GM23248 (cell line): ENCODE measurements at regions not wholly inside any gene's neighbourhood (a gene's known extent, or its start where the extent isn't known, plus 50 kb on each side); places are given as distances from the start of the nearest gene placed in this dataset.

Experiments used
- EZH2 ChIP-seq: fragments of 200-600 bp; sonication (generic); IDR thresholded peaks from 2 replicates; pipeline ENCODE4 v1.6.1; 2018; ENCODE audit warnings: antibody characterized with exemption, mild to moderate bottlenecking; ENCODE audit not compliant: insufficient read depth, poor library complexity, severe bottlenecking
- EZH2phosphoT487 ChIP-seq: fragments of 200-600 bp; sonication (generic); IDR thresholded peaks from 2 replicates; pipeline ENCODE4 v1.6.1; 2018; ENCODE audit warnings: antibody characterized with exemption, moderate library complexity, mild to moderate bottlenecking, low read depth; ENCODE audit not compliant: insufficient read depth

DNA sequence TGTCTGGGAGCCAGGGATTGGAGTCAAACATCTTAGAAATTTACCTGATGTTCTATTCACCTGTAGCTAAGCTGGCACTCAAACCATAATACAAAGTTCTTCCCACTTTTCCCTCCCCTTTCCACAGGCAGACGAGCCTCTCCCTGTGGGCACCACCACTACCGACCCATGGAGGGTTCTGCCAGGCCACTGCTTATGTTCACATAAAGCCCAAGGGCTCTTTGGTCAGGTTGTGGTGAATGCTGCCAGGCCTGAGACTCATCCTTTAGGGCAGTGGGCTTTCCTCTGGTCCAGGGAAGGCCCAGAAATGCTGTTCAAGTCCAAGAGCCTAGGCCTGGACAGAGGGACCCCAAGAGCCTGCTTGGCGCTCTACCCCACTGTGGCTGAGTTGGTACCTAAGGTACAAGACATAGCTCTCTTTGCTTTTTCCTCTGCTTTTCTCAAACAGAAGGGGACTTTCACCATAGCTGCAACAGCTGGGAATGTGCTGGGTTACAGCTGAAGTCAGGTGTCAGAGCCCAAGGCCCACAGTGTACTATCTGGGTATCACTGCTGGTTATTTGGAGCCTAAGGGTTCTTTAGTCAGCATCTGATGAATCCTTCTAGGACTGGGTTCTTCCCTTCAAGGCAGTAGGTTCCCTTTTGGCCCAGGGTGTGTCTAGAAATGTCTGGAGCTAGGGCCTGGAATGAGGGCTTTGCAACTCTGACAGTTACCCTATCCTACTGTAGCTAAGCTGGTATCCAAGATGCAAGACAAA is 620.1 kb downstream of the TLE1 start:
- TF ChIP-seq EZH2 (no peak), EZH2phosphoT487 (no peak)
